ENCODE measurements at regions not wholly inside any gene's neighbourhood (a gene's known extent, or its start where the extent isn't known, plus 50 kb on each side); places are given as distances from the start of the nearest gene placed in this dataset.

GRCh38 chr9:28782630-28783029 lies 1209.3 kb upstream of the C9orf72 start:
- no peak for DNase-seq
- intact Hi-C loops (cut with DNase I): no loop called here

GRCh38 chr9:28792716-28793115 lies 1219.4 kb upstream of the C9orf72 start:
- intact Hi-C loops (cut with DNase I): no loop called here
- no peak for DNase-seq

- intact Hi-C loops (cut with DNase I): no loop called here
- DNase-seq: no peak
Measured at GRCh38 chr9:28799876-28800275, 1226.6 kb upstream of the C9orf72 start.

- intact Hi-C loops (cut with DNase I): no loop called here
- DNase-seq: no peak
Measured at GRCh38 chr9:28801144-28801799, 1228.0 kb upstream of the C9orf72 start.

- intact Hi-C loops (cut with DNase I): no loop called here
- no peak for DNase-seq
Measured at GRCh38 chr9:28805197-28805596, 1231.9 kb upstream of the C9orf72 start.

DNA sequence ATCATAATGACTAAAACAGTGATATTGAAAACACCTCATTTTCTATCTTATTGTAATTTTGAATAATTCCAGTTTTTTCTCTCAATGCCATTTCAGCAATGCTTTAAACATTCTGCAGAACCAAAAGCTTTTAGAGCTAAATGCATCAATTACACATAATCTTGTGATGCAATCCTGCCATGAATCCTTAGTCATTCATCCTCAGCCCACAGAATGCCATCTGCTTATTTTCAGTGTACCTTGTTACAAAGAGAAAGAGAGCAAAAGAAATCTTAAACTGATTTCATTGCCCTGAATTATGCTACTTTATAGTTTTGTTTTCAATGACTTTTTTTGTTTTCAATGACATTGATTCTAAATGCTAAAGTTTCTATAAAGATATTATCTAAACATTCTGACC lies 1234.8 kb upstream of the C9orf72 start:
- peak in 11 of 42 donors; percentile 5 to 61 (median 22) for DNase-seq
- intact Hi-C loops (cut with DNase I): no loop called here

- intact Hi-C loops (cut with DNase I): no loop called here
- no peak for DNase-seq
Measured at GRCh38 chr9:28810388-28811075, 1237.3 kb upstream of the C9orf72 start.

- peak in 1 of 42 donors; percentile 9 for DNase-seq
- intact Hi-C loops (cut with DNase I): no loop called here
Measured at GRCh38 chr9:28820741-28821140, 1247.5 kb upstream of the C9orf72 start.

- intact Hi-C loops (cut with DNase I): no loop called here
- DNase-seq: no peak
Measured at GRCh38 chr9:28821240-28821639, 1248.0 kb upstream of the C9orf72 start.

- DNase-seq: no peak
- intact Hi-C loops (cut with DNase I): no loop called here
Measured at GRCh38 chr9:28824432-28824963, 1251.2 kb upstream of the C9orf72 start.

GRCh38 chr9:28832168-28832770 lies 1259.0 kb upstream of the C9orf72 start:
- intact Hi-C loops (cut with DNase I): no loop called here
- no peak for DNase-seq

DNA sequence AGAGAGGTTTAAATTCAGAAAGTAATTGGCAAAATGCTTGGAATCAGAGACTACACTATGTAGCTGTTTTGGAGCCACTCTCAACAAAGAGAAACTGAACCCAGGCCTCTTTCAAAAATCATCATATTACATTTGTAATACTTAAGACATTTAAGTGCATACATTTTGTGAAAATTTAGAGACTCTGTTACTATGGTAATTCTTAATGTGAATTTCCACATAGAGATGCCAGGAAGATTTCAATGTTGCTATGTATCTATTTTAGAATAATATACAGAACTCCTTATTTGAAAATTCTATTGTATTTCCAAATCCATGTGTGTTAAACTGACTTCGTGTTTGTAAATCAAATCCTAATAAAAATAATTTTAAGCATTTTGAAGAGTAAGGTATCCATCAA lies 1260.9 kb upstream of the C9orf72 start:
- intact Hi-C loops (cut with DNase I): no loop called here
- DNase-seq: no peak

DNA sequence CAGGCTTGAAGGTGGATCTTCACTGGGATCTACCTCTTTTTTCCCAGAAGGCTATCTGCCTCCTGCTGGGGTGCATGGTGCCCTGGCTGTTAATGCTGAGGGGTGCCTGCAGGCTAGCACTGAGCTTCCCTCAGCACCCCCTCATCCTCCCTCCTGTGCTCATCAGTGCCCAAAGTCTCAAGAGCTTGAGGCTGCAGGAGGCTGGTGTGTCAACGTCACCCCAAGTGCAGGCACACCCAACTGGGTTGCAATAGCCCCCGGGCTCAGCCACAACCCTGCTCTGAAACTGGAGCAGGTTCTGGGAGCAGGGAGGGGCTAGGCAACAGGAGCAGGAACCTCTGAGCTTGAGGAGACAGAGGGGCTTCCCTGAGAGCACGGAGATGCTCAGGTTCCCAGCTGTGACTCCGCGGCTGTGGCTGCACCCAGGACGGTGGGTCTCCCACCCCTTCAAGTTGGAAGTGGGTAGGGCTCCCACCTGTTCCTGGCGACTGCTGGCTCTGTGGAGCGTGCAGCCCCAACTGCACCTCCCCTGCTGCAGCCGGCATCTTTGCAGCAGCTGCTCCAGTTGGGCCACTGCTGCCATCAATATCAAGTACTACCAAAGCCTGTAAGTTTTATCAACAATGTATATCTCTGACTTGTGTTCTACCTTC lies 1266.6 kb upstream of the C9orf72 start:
- no peak for DNase-seq
- intact Hi-C loops (cut with DNase I): no loop called here

- intact Hi-C loops (cut with DNase I): no loop called here
- DNase-seq: no peak
Measured at GRCh38 chr9:28841775-28842174, 1268.5 kb upstream of the C9orf72 start.

DNA sequence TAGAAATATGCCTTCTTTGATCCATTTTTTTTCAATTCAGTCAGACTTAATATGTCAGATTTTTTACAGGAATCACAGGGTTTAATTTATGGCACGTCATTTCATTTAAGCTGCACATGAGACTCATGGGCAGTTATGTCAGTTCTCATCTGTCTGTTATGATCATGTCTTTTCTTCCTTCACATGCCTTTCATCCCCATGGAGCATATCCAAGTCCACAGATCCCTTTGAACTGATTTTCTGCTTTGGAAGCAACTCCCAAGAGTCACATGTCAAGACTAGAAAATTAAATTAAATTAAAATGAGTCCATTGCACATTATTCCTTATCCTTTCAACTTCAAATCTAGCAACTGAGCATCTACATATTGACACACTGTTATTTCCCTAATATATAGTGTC lies 1274.0 kb upstream of the C9orf72 start:
- intact Hi-C loops (cut with DNase I): no loop called here
- no peak for DNase-seq

DNA sequence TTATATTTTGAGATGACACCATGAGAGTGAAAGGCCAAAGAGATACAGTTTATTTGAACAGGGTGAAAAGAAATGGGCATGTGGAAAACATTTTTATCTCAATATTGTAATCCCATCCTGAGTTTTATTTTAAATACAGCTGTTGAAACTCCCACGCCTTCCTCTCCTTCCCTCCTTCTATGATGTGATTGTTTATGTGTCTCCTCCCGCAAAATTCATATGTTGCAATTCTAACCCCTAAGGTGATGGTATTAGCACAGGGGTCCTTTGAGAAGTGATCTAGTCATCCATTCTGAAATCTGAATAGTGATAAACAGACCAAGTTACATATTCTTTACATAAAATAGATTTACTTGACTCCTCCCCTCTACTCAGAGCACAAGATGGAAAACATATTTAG lies 1275.4 kb upstream of the C9orf72 start:
- DNase-seq: no peak

GRCh38 chr9:28853477-28853876 lies 1280.2 kb upstream of the C9orf72 start:
- no peak for DNase-seq
- intact Hi-C loops (cut with DNase I): no loop called here

More for the DNA sequence above, 1275.4 kb upstream of the C9orf72 start:
- intact Hi-C loops (cut with DNase I): no loop called here

DNA sequence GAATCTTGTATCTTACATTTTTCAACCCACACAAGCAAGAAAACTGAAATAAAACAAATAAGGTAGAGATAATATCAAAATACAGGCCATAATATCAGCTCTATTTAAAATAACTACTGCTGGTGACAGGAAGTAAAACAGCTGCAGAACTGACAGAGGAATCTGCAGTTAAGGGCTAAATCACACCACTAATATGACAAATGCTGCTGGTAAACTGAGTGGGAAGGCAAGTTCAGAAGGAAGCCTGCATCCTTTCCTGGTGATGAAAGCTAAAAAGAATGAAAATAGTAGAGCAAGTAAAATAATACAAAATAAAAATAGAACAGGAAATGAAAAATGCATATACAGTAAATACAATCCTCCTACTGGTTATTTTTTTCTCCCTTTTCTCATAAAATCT lies 1293.7 kb upstream of the C9orf72 start:
- no peak for DNase-seq
- intact Hi-C loops (cut with DNase I): no loop called here

DNA sequence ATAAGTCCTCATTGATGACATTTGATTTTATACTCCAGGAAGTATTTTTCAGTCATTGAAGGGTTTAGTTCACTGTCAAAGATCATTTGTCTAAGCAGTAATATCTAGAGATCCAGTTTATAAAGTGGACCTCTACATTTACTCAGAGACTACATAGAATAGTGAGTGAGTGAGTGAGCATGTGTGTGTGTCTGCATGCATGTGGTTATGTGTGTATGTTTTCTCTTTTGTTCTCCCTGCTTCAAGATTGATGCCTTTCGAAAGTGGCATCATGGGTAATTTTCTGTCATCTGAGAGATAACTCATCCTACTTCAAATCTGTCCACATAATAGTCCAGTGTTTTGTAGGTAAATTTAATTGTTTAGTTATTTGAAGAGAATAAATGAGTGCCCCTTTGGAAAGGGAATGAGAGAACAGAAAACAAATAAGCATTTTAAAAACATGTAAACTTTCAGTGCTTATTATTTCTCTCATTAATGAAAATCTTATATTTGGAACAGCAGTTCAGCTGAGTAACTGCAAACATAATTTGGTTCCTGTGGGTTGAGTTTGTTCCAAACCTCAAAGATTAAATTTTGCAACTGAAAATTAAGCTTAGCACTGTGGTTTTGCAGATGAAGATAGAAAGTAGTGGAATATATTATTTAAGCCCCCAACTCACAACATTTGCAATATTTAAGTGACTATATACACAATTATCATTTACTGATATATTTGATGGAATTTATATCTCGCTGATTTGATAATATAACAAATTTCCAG lies 1295.1 kb upstream of the C9orf72 start:
- intact Hi-C loops (cut with DNase I): no loop called here
- DNase-seq: no peak
